ENCODE measurements at regions not wholly inside any gene's neighbourhood (a gene's known extent, or its start where the extent isn't known, plus 50 kb on each side); places are given as distances from the start of the nearest gene placed in this dataset.
"Not testable (repeated sequence)": the region's sequence is repeated elsewhere in the genome, so short reads cannot be mapped to it uniquely, and the experiment has no call there.

DNA sequence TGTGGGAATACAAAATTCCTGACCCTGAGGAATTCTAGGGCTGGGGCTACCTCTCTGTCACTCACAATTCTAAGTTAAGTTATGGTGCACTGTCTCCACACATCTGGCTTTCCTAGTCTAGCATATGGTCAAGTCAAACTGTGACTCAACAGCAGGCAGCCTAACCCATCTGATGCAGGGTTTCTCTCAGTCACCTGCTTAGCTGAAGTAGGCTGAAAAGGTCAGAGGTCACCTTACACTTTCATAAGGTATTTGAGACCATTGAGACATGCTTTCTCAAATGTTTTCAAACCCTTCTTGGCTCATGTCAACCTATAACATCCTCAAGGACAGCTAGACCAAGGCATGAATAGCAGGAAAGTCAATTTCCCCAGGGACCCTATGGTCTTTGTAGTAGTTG is 196.5 kb upstream of the STK26 start:
- no peak for DNase-seq (ENCODE audit: low read depth in 3 of 3)

GRCh38 chrX:131827935-131828334 is 195.2 kb upstream of the STK26 start:
- DNase-seq (ENCODE audit: low read depth in 3 of 3), result peak in 2 of 3 donors; percentile 36 to 41

GRCh38 chrX:131828482-131828881 is 194.6 kb upstream of the STK26 start:
- DNase-seq (ENCODE audit: low read depth in 3 of 3), result no peak

DNA sequence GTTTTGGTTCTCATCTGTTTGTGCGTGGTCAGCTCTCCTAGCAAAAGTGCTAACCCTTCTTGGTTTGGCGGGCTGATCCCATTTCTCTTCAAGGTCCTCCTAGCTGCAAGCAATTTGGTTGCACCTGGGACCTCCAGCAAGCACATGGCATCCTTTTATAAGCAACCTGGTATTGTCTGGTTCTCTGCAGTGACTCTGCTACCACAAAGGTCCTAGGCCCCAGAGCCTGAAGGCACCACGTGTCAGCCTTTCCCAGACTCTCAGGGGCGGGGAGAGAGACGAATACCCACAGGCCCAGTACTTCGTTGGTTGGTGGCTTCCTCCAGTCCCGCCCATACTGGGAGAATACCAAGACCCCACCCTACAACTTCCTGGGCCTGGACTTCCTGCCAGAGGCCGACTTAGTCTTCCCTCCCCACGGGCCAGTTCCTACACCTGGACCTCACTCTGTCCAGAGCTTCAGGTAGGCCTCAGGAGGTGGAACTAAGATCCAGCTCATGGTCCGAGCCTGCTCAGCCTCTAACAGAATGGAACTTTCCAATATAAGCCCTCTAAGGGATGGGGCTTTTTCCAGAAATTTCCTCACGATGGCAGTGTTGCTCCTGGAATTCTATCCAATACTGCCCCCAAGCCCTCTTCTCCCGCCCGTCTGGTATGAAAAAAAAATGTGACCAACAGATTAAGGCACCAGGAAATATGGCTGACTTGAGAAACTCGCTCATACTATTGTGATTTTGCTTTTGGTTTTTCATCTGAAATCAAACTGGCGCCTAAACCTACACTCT is 192.5 kb upstream of the STK26 start:
- peak; percentile 22 to 58 (median 33) for DNase-seq (ENCODE audit: low read depth in 3 of 3)

GRCh38 chrX:131831185-131831520 is 191.9 kb upstream of the STK26 start:
- DNase-seq (ENCODE audit: low read depth in 3 of 3), result no peak

- DNase-seq (ENCODE audit: low read depth in 3 of 3), result no peak
Measured at GRCh38 chrX:131836161-131836560, 186.9 kb upstream of the STK26 start.

DNA sequence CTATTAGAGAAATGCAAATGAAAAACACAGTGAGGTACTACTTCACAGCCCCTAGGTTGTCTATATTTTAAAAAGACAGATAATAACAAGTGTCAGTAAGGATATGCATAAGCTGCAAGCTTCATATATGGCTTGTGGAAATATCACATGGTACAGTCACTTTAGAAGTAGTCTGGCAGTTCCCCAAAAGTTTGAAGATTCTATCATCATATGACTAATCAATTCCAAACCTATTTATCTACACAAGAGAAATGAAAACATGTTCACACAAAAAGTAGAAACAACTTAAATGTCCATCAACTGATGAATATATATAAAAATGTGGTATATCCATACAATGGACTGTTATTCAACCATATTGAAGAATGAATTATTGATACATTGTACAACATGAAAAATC is 185.8 kb upstream of the STK26 start:
- DNase-seq (ENCODE audit: low read depth in 3 of 3), result no peak

DNA sequence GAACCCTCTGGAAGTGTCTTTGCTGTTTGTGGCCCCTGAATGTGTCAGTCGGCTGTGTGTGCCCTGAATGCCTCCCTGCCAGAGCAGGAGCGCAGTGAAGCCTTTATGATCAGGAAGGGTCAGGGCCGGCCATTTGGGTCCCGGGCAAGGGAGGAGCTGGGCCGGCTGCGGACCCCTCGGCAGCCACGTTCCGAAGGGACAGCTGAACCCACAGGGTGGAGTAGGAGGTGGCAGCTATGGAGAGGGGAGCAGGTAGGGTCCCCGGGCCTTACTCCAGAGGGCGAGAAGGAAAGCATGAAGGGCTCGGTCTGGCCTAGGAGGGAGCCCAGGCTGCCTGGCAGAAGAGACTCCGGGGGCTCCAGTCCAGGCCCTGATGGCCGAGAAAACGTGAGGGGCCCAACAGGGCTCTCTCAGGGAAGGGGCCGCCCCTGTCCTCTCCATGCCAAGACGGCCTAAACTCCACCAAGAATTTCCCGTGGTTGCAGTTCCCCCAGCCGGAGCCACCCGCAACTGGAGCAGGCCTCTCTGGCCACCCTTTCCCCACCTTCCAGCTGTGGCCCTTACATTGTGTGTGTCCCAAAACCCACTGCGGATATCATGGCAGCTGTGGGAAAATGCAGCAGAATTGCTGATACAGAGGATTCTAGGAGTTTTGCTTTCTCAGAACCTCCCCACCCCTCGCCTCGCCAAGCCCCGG is 182.2 kb upstream of the STK26 start:
- no peak for DNase-seq (ENCODE audit: low read depth in 3 of 3)

- DNase-seq (ENCODE audit: low read depth in 3 of 3), result peak in 1 of 3 donors; percentile 29
Measured at GRCh38 chrX:131841496-131842437, 181.3 kb upstream of the STK26 start.

DNA sequence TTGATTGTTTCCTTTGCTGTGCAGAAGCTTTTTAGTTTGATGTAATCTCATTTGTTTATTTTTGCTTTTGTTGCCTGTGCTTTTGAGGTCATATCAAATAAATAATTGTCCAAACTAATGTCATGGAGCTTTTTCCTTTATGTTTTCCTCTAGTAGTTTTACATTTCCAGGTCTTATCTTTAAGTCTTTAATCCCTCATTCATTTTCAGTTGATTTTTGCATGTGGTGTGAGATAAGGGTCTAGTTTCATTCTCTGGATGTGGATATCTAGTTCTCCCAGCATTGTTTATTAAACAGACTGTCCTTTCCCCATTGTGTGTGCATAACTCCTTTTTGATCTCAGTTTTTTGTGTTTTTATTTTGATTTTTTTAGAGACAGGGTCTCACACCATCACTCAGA is 179.1 kb upstream of the STK26 start:
- no peak for DNase-seq (ENCODE audit: low read depth in 3 of 3)

DNA sequence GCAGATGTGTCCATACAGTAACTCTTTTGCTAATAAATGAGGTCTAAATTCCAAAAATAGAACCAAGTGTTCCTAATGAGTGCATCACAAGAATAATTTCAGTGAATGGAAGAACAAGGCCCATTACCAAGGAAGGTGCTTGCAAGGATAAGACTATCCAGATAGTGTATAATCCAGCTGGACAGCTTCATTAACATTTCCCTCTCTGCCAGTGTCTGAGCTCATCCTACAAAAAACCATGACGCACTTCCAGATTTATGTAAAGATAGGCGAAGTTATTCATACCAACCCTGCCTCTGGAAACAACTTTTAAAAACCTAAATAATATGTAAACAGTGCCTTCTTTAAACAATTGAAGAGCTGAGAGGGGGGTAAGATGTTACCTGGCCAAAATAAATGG is 177.9 kb upstream of the STK26 start:
- no peak for DNase-seq (ENCODE audit: low read depth in 3 of 3)

DNA sequence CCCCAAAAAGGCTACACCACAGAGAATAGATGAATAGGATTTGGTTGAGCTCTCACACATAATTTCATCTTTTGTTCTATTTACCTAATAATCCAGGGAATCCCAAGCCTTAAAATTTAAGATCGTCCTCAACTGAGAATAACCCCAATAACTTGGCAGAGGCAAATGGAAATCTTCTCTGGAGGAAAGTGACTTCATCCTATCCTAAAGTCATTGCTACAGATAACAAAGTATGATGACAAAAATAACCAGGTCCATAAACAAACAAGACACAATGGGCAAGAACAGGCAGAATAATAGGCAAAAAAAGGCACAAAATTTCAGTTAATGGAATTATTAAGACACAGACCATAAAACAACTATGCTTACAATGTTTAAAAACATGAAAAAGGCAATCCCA is 177.3 kb upstream of the STK26 start:
- no peak for DNase-seq (ENCODE audit: low read depth in 3 of 3)

DNA sequence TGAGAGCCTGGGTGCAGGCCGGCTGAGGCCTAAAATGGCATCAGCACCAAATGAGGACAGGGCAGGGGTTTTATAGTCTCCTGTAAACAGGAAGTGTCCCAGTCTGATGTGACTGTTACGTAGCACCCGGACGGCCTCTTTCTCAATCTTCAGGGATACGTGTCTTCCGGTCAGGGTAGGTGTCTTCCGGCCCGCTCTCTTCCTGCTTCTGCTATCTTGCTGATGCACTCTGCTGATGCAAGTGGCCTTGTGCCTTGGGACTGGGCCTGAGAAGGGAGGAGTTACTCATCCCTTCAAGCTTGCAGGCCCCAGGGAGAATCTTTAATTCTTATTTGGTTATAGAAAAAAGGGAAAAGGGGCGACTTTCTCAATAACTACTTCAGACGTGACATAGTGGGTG is 172.1 kb upstream of the STK26 start:
- not testable (repeated sequence) for DNase-seq (ENCODE audit: low read depth in 3 of 3)

DNA sequence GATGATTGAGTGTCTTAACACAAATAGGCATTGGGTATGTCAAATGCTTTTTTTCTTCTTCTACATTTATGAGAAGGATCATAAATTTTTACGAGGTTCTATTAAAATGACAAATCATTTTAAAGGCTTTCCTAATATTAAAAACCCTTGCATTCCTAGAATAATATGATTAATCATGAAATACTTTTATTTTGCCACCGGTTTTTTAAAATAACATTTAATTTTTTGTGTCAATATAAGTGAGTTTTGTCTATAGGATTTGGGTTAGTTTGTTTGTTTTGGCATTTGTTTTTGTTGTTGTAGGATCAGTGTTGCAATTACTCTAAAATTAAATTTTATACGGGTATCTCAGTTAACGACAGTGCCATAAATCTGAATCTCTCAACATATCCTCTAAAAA is 169.7 kb upstream of the STK26 start:
- DNase-seq (ENCODE audit: low read depth in 3 of 3), result no peak

DNA sequence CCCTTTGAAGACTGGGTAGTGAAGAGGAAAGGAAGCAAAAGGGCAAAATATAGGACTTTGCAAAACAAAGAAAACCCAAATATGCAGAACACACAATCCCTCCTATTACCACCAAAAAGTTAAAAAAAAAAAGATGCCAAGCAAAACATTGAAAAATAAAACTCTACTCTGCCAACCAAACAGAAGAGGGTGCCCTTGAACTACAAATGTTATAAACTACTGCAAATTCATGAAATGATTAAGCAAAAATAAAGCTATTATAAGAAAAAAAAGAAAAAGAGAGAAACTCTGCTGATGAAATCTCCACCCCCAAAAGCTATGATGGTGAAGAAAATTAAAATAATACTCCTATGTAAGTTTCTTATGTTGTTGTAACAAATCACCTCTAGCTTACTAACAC is 168.5 kb upstream of the STK26 start:
- no peak for DNase-seq (ENCODE audit: low read depth in 3 of 3)

GRCh38 chrX:131861088-131861787 is 161.9 kb upstream of the STK26 start:
- no peak for DNase-seq (ENCODE audit: low read depth in 3 of 3)

DNA sequence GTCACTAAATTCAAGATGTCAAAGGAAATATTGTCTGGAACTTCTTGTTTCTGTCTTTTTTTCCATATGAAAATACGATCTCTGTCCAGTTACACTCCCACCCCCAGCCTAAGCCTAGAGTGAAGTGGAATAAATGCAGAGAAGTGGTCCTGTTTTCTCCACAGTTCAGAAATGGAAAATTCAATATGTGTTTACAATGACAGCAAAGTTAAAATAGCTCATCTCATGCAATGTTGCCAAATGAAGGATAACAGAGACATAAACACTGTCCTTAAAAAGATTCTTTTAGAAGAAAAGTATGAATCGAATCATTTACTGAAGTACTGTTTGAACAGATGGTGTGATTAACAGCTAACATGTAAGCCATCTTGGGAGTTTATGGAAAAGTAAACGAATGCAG is 160.8 kb upstream of the STK26 start:
- no peak for DNase-seq (ENCODE audit: low read depth in 3 of 3)

- no peak for DNase-seq (ENCODE audit: low read depth in 3 of 3)
Measured at GRCh38 chrX:131869182-131869581, 153.9 kb upstream of the STK26 start.

DNA sequence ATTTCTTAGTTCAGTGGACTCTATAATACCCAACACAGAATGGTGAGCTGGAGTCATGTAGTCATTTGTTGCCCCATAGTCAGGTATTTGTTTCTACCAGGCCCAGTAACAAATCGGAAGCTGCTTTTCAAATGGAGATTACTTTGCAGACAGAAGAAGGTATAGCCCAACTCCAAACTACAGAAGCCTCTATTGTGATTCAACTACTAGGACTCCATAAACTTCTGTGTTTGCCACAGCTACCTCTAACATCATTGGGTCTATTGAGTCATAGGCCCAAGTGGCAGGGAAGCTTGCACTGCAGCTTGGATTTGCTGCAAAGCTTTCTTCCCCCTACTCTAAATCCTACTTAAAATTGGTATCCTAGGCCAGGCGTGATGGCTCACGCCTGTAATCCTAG is 148.8 kb upstream of the STK26 start:
- no peak for DNase-seq (ENCODE audit: low read depth in 3 of 3)

DNA sequence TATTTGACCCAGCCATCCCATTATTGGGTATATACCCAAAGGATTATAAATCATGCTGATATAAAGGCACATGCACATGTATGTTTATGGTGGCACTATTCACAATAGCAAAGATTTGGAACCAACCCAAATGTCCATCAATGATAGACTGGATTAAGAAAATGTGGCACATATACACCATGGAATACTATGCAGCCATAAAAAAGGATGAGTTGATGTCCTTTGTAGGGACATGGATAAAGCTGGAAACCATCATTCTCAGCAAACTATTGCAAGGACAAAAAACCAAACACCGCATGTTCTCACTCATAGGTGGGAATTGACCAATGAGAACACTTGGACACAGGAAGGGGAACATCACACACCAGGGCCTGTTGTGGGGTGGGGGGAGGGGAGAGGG is 147.3 kb upstream of the STK26 start:
- not testable (repeated sequence) for DNase-seq (ENCODE audit: low read depth in 3 of 3)

DNA sequence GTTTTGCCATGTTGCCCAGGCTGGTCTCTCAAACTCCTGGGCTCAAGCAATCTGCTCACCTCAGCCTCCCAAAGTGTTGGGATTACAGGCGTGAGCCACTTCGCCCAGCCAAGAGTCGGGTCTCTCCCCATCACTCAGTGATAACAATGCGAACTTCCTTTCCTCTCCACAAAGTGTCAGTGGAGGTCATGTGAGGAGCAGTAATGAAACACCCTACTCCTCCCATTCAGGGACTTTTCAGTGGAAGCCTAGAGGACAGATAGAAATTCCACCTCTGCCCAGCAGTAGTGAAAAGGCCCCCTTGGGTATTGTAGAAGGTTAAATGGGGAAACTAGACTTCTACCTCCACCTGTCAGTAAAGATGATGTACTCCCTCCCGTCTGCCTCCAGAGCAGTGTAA is 141.9 kb upstream of the STK26 start:
- DNase-seq (ENCODE audit: low read depth in 3 of 3), result no peak

DNA sequence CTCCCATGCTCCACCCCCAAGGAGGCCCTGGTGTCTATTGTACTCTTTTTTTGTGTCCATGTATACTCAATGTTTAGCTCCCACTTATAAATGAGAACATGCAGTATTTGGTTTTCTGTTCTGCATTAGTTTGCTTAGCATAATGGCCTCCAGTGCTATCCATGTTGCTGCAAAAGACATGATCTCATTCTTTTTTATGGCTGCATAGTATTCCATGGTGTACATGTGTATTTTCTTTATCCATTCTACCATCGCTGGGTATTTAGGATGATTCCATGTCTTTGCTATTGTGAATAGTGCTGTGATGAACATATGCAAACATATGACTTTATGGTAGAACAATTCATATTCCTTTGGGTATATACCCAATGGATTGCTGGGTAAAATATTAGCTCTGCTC is 138.1 kb upstream of the STK26 start:
- DNase-seq (ENCODE audit: low read depth in 3 of 3), result not testable (repeated sequence)

Data from stimulated activated CD4-positive, alpha-beta T cell treated with anti-CD3 and anti-CD28 coated beads, TNF-alpha, amount 100 ng/mL, for 48 hours (primary cell).